Activated CD8-positive, alpha-beta memory T cell treated with anti-CD3 and anti-CD28 coated beads for 24 hours (primary cell): ENCODE measurements at regions not wholly inside any gene's neighbourhood (a gene's known extent, or its start where the extent isn't known, plus 50 kb on each side); places are given as distances from the start of the nearest gene placed in this dataset.

Source experiments
- DNase-seq: peaks from one replicate; pipeline ENCODE4 v3.0.0-alpha.2; 2020

- no peak for DNase-seq
Measured at GRCh38 chr4:130545596-130545995, 1449.6 kb downstream of the C4orf33 start.

- DNase-seq = no peak
Measured at GRCh38 chr4:130559268-130559667, 1463.3 kb downstream of the C4orf33 start.

- no peak for DNase-seq
Measured at GRCh38 chr4:130563185-130563888, 1467.4 kb downstream of the C4orf33 start.

GRCh38 chr4:130563889-130564418, 1468.0 kb downstream of the C4orf33 start:
- no peak for DNase-seq

GRCh38 chr4:130568746-130569145, 1472.8 kb downstream of the C4orf33 start:
- DNase-seq = no peak

GRCh38 chr4:130573742-130574141, 1477.8 kb downstream of the C4orf33 start:
- no peak for DNase-seq

GRCh38 chr4:130574215-130574614, 1478.3 kb downstream of the C4orf33 start:
- DNase-seq = no peak

- no peak for DNase-seq
Measured at GRCh38 chr4:130576218-130576617, 1480.3 kb downstream of the C4orf33 start.

GRCh38 chr4:130591091-130591490, 1495.1 kb downstream of the C4orf33 start:
- DNase-seq = no peak

- DNase-seq = no peak
Measured at GRCh38 chr4:130600706-130601105, 1504.8 kb downstream of the C4orf33 start.

- no peak for DNase-seq
Measured at GRCh38 chr4:130603043-130603442, 1507.1 kb downstream of the C4orf33 start.

- DNase-seq = no peak
Measured at GRCh38 chr4:130608121-130608520, 1512.2 kb downstream of the C4orf33 start.

GRCh38 chr4:130628531-130628930, 1532.6 kb downstream of the C4orf33 start:
- no peak for DNase-seq

- DNase-seq = no peak
Measured at GRCh38 chr4:130632731-130633604, 1537.0 kb downstream of the C4orf33 start.

GRCh38 chr4:130636486-130636885, 1540.5 kb downstream of the C4orf33 start:
- DNase-seq = no peak

- DNase-seq = no peak
Measured at GRCh38 chr4:130640592-130640991, 1544.6 kb downstream of the C4orf33 start.

GRCh38 chr4:130646886-130647285, 1550.9 kb downstream of the C4orf33 start:
- DNase-seq = no peak

- no peak for DNase-seq
Measured at GRCh38 chr4:130648570-130648969, 1552.6 kb downstream of the C4orf33 start.

- no peak for DNase-seq
Measured at GRCh38 chr4:130653842-130654241, 1557.9 kb downstream of the C4orf33 start.

- DNase-seq = no peak
Measured at GRCh38 chr4:130659320-130659719, 1563.4 kb downstream of the C4orf33 start.

- no peak for DNase-seq
Measured at GRCh38 chr4:130668859-130669258, 1572.9 kb downstream of the C4orf33 start.

GRCh38 chr4:130675266-130675665, 1579.3 kb downstream of the C4orf33 start:
- DNase-seq = no peak

GRCh38 chr4:130689181-130689580, 1593.2 kb downstream of the C4orf33 start:
- no peak for DNase-seq

GRCh38 chr4:130698251-130698650, 1602.3 kb downstream of the C4orf33 start:
- no peak for DNase-seq
